ENCODE measurements at regions not wholly inside any gene's neighbourhood (a gene's known extent, or its start where the extent isn't known, plus 50 kb on each side); places are given as distances from the start of the nearest gene placed in this dataset.

- Mint-ChIP-seq H3K4me1 (ENCODE audit: low read depth) (no peaks in the 10 kb centered on the region), H3K4me3 (no peak overlapping the region), H3K27ac (no peak overlapping the region), H3K27me3 (peaks cover 6% of the 10 kb centered on the region), H3K9me3 (ENCODE audit: low read depth) (no peaks in the 10 kb centered on the region), H3K36me3 (no peaks in the 10 kb centered on the region)
These were observed 79.5 kb upstream of the ZSWIM6 start for GRCh38 chr5:61252643-61252925.

GRCh38 chr5:61253547-61253946 is 78.5 kb upstream of the ZSWIM6 start:
- H3K4me1 Mint-ChIP-seq (ENCODE audit: low read depth): no peaks in the 10 kb centered on the region
- H3K9me3 Mint-ChIP-seq (ENCODE audit: low read depth): no peaks in the 10 kb centered on the region
- H3K4me3 Mint-ChIP-seq: no peak overlapping the region
- no peaks in the 10 kb centered on the region for H3K36me3 Mint-ChIP-seq
- no peak overlapping the region for H3K27ac Mint-ChIP-seq
- H3K27me3 Mint-ChIP-seq: peaks cover 6% of the 10 kb centered on the region

DNA sequence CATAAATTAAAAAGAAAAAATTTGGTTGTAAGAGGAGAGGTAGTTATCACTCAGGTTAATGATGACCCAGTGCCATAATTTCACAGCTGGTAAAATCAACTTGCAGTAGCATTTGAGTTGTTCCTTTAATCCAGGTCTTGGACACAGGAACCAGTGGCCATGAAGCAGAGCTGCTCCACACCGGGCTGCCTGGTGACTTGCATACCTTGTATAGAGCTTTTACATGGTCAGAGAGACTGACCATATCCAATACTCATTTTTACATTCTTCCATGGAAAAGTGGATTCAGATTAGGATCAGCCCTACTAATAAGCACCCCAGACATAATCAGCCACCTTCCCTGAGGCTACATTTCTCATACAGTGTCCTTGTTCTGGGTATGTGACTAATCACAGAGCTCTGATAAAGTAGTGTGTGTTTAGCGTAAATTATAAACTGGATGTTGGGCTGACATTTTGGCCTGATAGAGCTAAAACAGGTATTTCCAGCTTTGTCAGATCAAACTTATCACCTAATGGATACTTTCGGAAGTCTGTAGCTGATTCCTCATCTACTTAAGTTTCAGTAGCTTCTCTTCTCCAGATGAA is 77.0 kb upstream of the ZSWIM6 start:
- H3K4me3 Mint-ChIP-seq: no peak overlapping the region
- no peaks in the 10 kb centered on the region for H3K36me3 Mint-ChIP-seq
- no peak overlapping the region for H3K27ac Mint-ChIP-seq
- peaks cover 6% of the 10 kb centered on the region for H3K27me3 Mint-ChIP-seq
- H3K4me1 Mint-ChIP-seq (ENCODE audit: low read depth): no peaks in the 10 kb centered on the region
- no peaks in the 10 kb centered on the region for H3K9me3 Mint-ChIP-seq (ENCODE audit: low read depth)

GRCh38 chr5:61256474-61256873 is 75.6 kb upstream of the ZSWIM6 start:
- no peak overlapping the region for H3K4me3 Mint-ChIP-seq
- no peaks in the 10 kb centered on the region for H3K4me1 Mint-ChIP-seq (ENCODE audit: low read depth)
- H3K27me3 Mint-ChIP-seq: peaks cover 6% of the 10 kb centered on the region
- H3K27ac Mint-ChIP-seq: no peak overlapping the region
- H3K36me3 Mint-ChIP-seq: no peaks in the 10 kb centered on the region
- no peaks in the 10 kb centered on the region for H3K9me3 Mint-ChIP-seq (ENCODE audit: low read depth)

DNA sequence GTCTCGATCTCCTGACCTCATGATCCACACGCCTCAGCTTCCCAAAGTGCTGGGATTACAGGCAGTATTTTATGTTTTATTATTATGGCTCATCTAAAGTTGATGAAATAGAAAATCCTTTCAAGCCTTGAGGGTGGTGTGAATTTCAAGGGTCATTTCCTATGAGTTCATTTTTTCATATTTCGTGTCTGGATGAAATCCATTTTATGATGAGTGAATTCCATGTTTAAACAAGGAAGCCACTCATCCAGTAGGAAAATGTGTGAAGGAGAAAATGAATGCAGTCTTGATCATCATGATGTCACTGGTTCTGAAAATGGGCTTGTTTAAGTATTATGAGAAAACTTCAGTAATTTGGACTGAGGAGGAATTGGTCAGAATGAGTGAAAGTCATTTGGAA is 74.6 kb upstream of the ZSWIM6 start:
- Mint-ChIP-seq H3K36me3 (no peaks in the 10 kb centered on the region), H3K27ac (no peak overlapping the region), H3K4me3 (no peak overlapping the region), H3K9me3 (ENCODE audit: low read depth) (no peaks in the 10 kb centered on the region), H3K27me3 (peaks cover 6% of the 10 kb centered on the region), H3K4me1 (ENCODE audit: low read depth) (no peaks in the 10 kb centered on the region)

DNA sequence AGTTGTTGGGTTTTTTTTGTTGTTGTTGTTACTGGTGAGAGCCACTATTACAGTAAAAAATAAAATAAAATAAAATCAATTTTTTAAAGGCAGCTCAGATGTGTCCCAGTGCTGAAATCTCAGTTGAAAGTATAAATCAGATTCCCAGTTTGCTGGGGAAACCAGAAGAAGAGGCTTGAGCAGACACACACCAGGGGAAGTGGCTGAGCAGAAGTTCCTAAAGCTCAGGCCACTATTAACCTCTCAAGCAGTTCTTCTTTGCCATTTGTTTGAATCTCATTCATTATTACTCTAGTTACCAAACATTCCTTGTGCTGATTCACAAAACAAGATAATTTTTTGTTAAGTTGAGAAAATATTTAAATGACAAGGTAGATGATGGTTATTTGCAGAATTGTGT is 70.9 kb upstream of the ZSWIM6 start:
- Mint-ChIP-seq H3K27me3 (peaks cover 4% of the 10 kb centered on the region), H3K9me3 (ENCODE audit: low read depth) (no peaks in the 10 kb centered on the region), H3K27ac (no peak overlapping the region), H3K36me3 (no peaks in the 10 kb centered on the region), H3K4me1 (ENCODE audit: low read depth) (no peaks in the 10 kb centered on the region), H3K4me3 (no peak overlapping the region)

- H3K9me3 Mint-ChIP-seq (ENCODE audit: low read depth): no peaks in the 10 kb centered on the region
- H3K36me3 Mint-ChIP-seq: no peaks in the 10 kb centered on the region
- no peak overlapping the region for H3K27ac Mint-ChIP-seq
- H3K27me3 Mint-ChIP-seq: peaks cover 1% of the 10 kb centered on the region
- no peak overlapping the region for H3K4me3 Mint-ChIP-seq
- no peaks in the 10 kb centered on the region for H3K4me1 Mint-ChIP-seq (ENCODE audit: low read depth)
These were observed 70.0 kb upstream of the ZSWIM6 start for GRCh38 chr5:61262080-61262479.

GRCh38 chr5:61263072-61263471 is 69.0 kb upstream of the ZSWIM6 start:
- no peaks in the 10 kb centered on the region for H3K36me3 Mint-ChIP-seq
- H3K9me3 Mint-ChIP-seq (ENCODE audit: low read depth): no peaks in the 10 kb centered on the region
- H3K27ac Mint-ChIP-seq: no peak overlapping the region
- H3K27me3 Mint-ChIP-seq: peaks cover 1% of the 10 kb centered on the region
- no peak overlapping the region for H3K4me3 Mint-ChIP-seq
- H3K4me1 Mint-ChIP-seq (ENCODE audit: low read depth): no peaks in the 10 kb centered on the region

- Mint-ChIP-seq H3K4me1 (ENCODE audit: low read depth) (no peaks in the 10 kb centered on the region), H3K4me3 (no peak overlapping the region), H3K36me3 (no peaks in the 10 kb centered on the region), H3K9me3 (ENCODE audit: low read depth) (no peaks in the 10 kb centered on the region), H3K27ac (no peak overlapping the region), H3K27me3 (peaks cover 1% of the 10 kb centered on the region)
These were observed 68.3 kb upstream of the ZSWIM6 start for GRCh38 chr5:61263561-61264272.

GRCh38 chr5:61264273-61264661 is 67.8 kb upstream of the ZSWIM6 start:
- H3K9me3 Mint-ChIP-seq (ENCODE audit: low read depth): no peaks in the 10 kb centered on the region
- H3K4me3 Mint-ChIP-seq: no peak overlapping the region
- H3K36me3 Mint-ChIP-seq: no peaks in the 10 kb centered on the region
- peaks cover 4% of the 10 kb centered on the region for H3K4me1 Mint-ChIP-seq (ENCODE audit: low read depth)
- H3K27me3 Mint-ChIP-seq: peaks cover 1% of the 10 kb centered on the region
- H3K27ac Mint-ChIP-seq: no peak overlapping the region

GRCh38 chr5:61267116-61267515 is 64.9 kb upstream of the ZSWIM6 start:
- Mint-ChIP-seq H3K36me3 (no peaks in the 10 kb centered on the region), H3K9me3 (ENCODE audit: low read depth) (no peaks in the 10 kb centered on the region), H3K4me1 (ENCODE audit: low read depth) (peaks cover 8% of the 10 kb centered on the region), H3K27ac (no peak overlapping the region), H3K4me3 (no peak overlapping the region), H3K27me3 (peaks cover 1% of the 10 kb centered on the region)

GRCh38 chr5:61268871-61269270 is 63.2 kb upstream of the ZSWIM6 start:
- peaks cover 8% of the 10 kb centered on the region for H3K4me1 Mint-ChIP-seq (ENCODE audit: low read depth)
- no peaks in the 10 kb centered on the region for H3K9me3 Mint-ChIP-seq (ENCODE audit: low read depth)
- no peak overlapping the region for H3K27ac Mint-ChIP-seq
- H3K4me3 Mint-ChIP-seq: no peak overlapping the region
- no peaks in the 10 kb centered on the region for H3K36me3 Mint-ChIP-seq
- peaks cover 1% of the 10 kb centered on the region for H3K27me3 Mint-ChIP-seq

DNA sequence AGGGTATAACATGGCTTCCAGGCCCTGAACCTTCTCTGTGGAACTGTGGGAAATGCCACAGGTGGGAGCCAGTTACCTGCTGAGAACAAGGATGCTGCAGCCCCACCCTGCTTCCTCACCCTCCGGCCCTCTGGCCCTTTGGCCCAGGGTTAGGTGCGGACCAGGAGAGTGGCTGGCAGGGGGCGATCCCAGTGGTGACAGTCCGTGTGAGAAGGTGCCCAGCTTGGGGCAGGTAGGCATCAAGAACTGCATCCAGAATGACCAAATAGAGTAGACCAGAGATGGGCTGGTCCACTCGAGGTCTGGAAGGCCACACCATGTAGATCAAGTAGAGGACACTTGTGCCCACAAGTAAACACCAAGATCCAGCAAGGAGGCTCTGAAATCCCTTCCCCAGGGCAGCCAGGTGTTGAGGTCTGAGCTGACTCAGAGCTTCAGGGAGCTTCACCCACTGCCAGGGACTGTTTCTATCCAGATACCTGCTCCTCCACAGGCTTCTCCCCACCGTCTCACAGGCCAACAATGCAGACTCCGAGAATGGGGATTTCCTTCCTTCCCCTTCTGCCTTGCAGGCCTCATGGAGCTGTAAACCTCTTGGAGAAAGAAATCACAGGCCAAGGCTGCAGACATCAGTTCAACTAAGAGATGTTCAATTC is 61.4 kb upstream of the ZSWIM6 start:
- Mint-ChIP-seq H3K4me1 (ENCODE audit: low read depth) (peaks cover 9% of the 10 kb centered on the region), H3K36me3 (no peaks in the 10 kb centered on the region), H3K27me3 (no peaks in the 10 kb centered on the region), H3K4me3 (no peak overlapping the region), H3K9me3 (ENCODE audit: low read depth) (no peaks in the 10 kb centered on the region), H3K27ac (no peak overlapping the region)

GRCh38 chr5:61272688-61273087 is 59.4 kb upstream of the ZSWIM6 start:
- Mint-ChIP-seq H3K27ac (no peak overlapping the region), H3K36me3 (no peaks in the 10 kb centered on the region), H3K4me3 (no peak overlapping the region), H3K4me1 (ENCODE audit: low read depth) (peaks cover 25% of the 10 kb centered on the region), H3K9me3 (ENCODE audit: low read depth) (no peaks in the 10 kb centered on the region), H3K27me3 (no peaks in the 10 kb centered on the region)

GRCh38 chr5:61273279-61273975 is 58.6 kb upstream of the ZSWIM6 start:
- Mint-ChIP-seq H3K9me3 (ENCODE audit: low read depth) (no peaks in the 10 kb centered on the region), H3K27me3 (no peaks in the 10 kb centered on the region), H3K4me1 (ENCODE audit: low read depth) (peaks cover 25% of the 10 kb centered on the region), H3K27ac (no peak overlapping the region), H3K36me3 (no peaks in the 10 kb centered on the region), H3K4me3 (no peak overlapping the region)
